ENCODE measurements at regions not wholly inside any gene's neighbourhood (a gene's known extent, or its start where the extent isn't known, plus 50 kb on each side); places are given as distances from the start of the nearest gene placed in this dataset.

DNA sequence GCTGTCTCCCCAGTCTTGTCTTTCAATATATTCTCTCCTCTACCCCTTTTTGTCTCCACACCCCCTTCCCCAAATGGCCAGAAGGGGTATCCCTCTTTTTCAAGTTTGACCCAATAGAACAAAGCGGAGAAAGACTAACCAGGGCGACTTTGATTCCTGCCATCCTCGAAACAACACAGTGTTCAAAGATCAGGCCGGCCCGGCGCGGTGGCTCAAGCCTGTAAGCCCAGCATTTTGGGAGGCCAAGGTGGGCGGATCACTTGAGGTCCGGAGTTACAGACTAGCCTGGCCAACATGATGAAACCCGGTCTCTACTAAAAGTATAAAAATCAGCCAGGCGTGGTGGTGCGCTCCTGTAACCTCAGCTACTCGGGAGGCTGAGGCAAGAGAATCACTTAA lies 77.0 kb upstream of the IFNAR2 start:
- in situ Hi-C loops (cut with MboI; ENCODE audit: low sequenced_read_pairs): no loop called here

DNA sequence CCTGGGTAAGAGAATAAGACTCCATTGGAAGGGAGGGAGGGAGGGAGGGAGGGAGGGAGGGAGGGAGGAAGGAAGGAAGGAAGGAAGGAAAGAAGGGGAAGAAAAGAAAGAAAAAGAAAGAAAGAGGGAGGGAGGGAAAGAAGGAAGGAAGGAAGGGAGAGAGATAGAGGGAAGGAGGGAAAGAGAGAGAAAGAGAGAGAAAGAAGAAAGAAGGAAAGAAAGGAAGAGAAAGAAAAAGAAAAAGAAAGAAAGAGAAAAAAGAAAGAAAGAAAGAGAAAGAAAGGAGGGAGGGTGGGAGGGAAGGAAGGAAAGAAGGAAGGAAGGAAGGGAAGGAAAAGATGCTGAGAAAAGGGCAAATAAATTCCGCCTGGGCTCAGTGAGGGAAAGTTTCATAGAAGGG lies 74.7 kb upstream of the IFNAR2 start:
- in situ Hi-C loops (cut with MboI; ENCODE audit: low sequenced_read_pairs): no loop called here

- in situ Hi-C loops (cut with MboI; ENCODE audit: low sequenced_read_pairs): no loop called here
Observed at GRCh38 chr21:33155422-33155821, 74.3 kb upstream of the IFNAR2 start.

DNA sequence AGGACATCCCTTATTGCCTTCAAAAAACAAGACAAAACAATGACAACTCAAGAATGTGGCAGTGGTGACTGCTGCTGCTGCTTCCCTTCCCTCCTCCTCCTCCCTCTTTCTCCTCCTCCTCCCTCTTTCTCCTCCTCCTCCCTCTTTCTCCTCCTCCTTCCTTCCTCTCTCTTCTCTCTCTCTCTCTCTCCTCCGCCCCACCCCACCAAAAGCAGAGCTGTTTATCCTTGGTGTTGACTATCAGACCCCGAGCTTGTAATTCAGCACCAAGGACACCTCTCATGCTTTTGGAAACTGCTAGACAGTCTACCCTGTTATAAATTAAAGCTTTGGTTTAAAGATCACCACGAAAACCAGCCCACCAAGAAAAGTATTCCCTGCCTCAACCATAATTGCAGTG lies 72.4 kb upstream of the IFNAR2 start:
- in situ Hi-C loops (cut with MboI; ENCODE audit: low sequenced_read_pairs): no loop called here

DNA sequence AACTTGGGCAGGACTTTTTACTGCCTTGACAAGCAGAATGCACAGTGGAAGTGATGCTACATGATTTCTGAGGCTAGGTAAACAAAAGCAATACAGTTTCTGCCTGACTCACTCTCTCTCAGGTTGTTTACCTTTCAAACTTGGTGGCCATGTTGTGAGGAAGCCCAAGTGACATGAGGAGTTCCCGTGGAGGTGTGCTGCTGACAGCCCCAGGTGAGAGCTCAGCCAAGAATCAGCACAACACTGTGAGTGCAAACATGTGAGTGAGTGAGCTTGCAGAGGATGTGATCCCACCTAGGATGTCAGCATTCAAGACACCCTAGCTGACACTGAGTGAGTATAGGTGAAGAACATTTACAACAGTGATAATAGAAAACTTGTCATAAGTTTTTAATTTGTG lies 71.1 kb upstream of the IFNAR2 start:
- in situ Hi-C loops (cut with MboI; ENCODE audit: low sequenced_read_pairs): no loop called here

DNA sequence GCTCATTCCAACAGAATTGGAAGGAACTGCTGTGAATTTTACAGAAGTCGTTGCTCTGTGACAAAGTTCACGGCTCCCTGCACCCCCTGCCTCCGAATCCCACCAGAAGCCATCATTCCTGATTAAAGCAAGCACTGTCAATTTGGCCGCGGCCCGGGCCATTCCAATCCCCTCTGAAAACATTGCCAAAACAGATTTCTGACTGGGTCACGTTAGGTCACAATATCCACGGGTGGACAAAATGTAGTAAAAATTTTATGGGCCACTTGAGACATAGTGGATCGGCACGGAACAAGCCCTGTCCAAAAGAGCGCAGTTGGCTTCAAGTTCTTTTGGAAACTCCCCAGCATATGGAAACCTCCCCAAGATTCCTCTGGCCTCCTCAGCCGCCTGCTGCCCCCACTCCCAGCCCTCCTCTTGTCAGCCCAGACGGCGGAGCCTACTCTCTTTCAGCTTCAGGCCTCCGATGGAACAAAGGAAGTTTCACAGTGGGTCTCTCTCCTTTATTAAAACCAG lies 67.2 kb upstream of the IFNAR2 start:
- in situ Hi-C loops (cut with MboI; ENCODE audit: low sequenced_read_pairs): no loop called here

DNA sequence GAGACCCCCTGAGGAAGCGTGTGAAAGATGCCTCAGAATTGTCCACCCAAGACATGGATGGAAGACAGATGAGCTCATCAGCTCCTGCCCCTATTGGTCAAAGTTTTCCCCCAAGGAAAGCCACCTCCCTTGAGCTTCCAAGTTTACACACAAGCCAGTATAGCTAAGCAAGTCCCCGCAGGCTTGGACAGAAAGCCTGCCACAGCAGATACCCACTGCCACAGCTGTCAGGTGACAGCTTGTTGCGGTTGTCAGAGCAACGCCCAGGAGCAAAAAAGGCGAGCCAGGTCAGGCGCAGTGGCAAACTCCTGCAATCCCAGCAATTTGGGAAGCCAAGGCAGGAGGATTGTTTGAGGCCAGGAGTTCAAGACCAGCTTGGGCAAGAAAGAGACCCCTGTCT lies 60.9 kb upstream of the IFNAR2 start:
- in situ Hi-C loops (cut with MboI; ENCODE audit: low sequenced_read_pairs): no loop called here

- in situ Hi-C loops (cut with MboI; ENCODE audit: low sequenced_read_pairs): no loop called here
Observed at GRCh38 chr21:33169359-33169758, 60.4 kb upstream of the IFNAR2 start.

DNA sequence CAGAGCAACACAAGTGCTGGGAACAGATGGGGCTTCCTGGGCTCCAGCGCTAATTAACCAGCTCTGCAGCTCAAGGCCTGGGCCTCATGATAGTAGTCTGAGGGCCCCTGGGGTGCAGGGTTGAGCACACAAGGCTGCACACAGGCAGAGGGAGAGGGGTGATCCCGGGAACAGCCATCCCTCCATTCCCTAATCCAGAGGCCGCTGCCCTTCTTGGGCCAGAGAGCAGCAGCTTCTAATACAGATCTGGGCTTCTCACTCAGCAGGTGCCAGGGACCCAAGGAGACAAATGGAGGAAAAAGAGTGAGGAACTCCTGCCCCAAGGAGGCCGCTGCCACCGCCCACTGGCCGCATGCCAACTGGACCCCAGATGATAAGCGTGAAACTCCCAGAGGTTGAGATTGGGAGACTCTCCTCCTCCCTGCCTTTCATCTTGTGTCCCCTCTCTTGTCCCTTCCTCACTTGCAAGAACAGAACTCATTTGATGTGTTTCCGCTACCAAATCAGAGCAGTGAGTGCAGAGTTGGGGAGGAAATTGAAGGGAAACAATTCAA lies 58.0 kb upstream of the IFNAR2 start:
- in situ Hi-C loops (cut with MboI; ENCODE audit: low sequenced_read_pairs): no loop called here

- in situ Hi-C loops (cut with MboI; ENCODE audit: low sequenced_read_pairs): loop anchor here (25.0 kb wide), 2 partner anchors 512 to 762 kb away; partner anchors contain the start of gene EVA1C
Observed at GRCh38 chr21:33174756-33175155, 55.0 kb upstream of the IFNAR2 start.
